PC-3 (cell line): ENCODE measurements at regions not wholly inside any gene's neighbourhood (a gene's known extent, or its start where the extent isn't known, plus 50 kb on each side); places are given as distances from the start of the nearest gene placed in this dataset.

Experiments
- ATAC-seq: fragments of 200-7000 bp; cut with Tn5 transposase; 2 replicates; pipeline ENCODE4 v1.9.1; 2020; ENCODE audit warnings: mild to moderate bottlenecking, moderate library complexity
- BruUV-seq: library from RNA; stranded (reverse); fragments of 400-500 nt; replicated peaks from 2 replicates; lab custom pipeline; 2021; lab: Mats Ljungman, UMichigan
- CTCF ChIA-PET: fragments of 300-600 bp; sonication (Branson Sonifier 250); formaldehyde crosslinking; loops from one replicate; lab custom pipeline; 2022; ENCODE audit warnings: antibody characterized with exemption; lab: Charles Lee
- POLR2A ChIA-PET: fragments of 300-600 bp; sonication (Branson Sonifier 250); formaldehyde crosslinking; loops from one replicate; lab custom pipeline; 2022; ENCODE audit warnings: antibody characterized with exemption; ENCODE audit not compliant: unreplicated experiment; lab: Charles Lee
- DNase-seq: peaks from one replicate; pipeline ENCODE4 v3.0.0-alpha.2; 2015
- H2AFZ ChIP-seq: fragments of 300-600 bp; sonication (generic); 2 replicates; pipeline ENCODE4 v1.6.0; 2016; ENCODE audit warnings: antibody characterized with exemption, low read length
- H3F3A ChIP-seq: fragments of 300-600 bp; sonication (generic); one replicate; pipeline ENCODE4 v1.6.0; 2017; ENCODE audit warnings: antibody characterized with exemption, low read length, control low read depth, mild to moderate bottlenecking; ENCODE audit not compliant: unreplicated experiment
- H3K27ac ChIP-seq: fragments of 300-600 bp; sonication (generic); 2 replicates; pipeline ENCODE4 v1.5.1; 2016; ENCODE audit warnings: mild to moderate bottlenecking, low read length
- H3K27me3 ChIP-seq: fragments of 300-600 bp; sonication (generic); 2 replicates; pipeline ENCODE4 v1.6.1; 2016; ENCODE audit warnings: low read length, mixed read lengths
- H3K36me3 ChIP-seq: fragments of 300-600 bp; sonication (generic); 2 replicates; pipeline ENCODE4 v1.6.1; 2016; ENCODE audit warnings: low read depth, mixed run types, low read length, mixed read lengths
- H3K4me1 ChIP-seq: fragments of 300-600 bp; sonication (generic); 2 replicates; pipeline ENCODE4 v1.5.1; 2016; ENCODE audit warnings: low read length; ENCODE audit not compliant: insufficient read depth
- H3K4me2 ChIP-seq: fragments of 300-600 bp; sonication (generic); 2 replicates; pipeline ENCODE4 v1.6.0; 2016; ENCODE audit warnings: low read length
- H3K4me3 ChIP-seq: fragments of 300-600 bp; sonication (generic); 2 replicates; pipeline ENCODE4 v1.5.1; 2016; ENCODE audit warnings: mild to moderate bottlenecking, low read length, mixed read lengths
- H3K79me2 ChIP-seq: fragments of 300-600 bp; sonication (generic); 2 replicates; pipeline ENCODE4 v1.6.1; 2017; ENCODE audit warnings: low read length, mixed read lengths
- H3K9ac ChIP-seq: fragments of 300-600 bp; sonication (generic); 2 replicates; pipeline ENCODE4 v1.6.0; 2016; ENCODE audit warnings: mild to moderate bottlenecking, low read length
- H3K9me2 ChIP-seq: fragments of 300-600 bp; sonication (generic); replicated peaks from 2 replicates; pipeline ENCODE4 v1.6.1; 2016; ENCODE audit warnings: mixed run types, low read length, mixed read lengths
- H3K9me3 ChIP-seq: fragments of 300-600 bp; sonication (generic); 2 replicates; pipeline ENCODE4 v1.6.1; 2016; ENCODE audit warnings: low read length, mixed read lengths
- H4K20me1 ChIP-seq: fragments of 300-600 bp; sonication (generic); 2 replicates; pipeline ENCODE4 v1.6.1; 2016; ENCODE audit warnings: low read length, mixed read lengths
- EZH2 ChIP-seq: fragments of 300-600 bp; sonication (generic); IDR thresholded peaks from one replicate; pipeline ENCODE4 v1.6.1; 2017; ENCODE audit warnings: antibody characterized with exemption, mild to moderate bottlenecking, low read length; ENCODE audit not compliant: unreplicated experiment
- EZH2phosphoT487 ChIP-seq: fragments of 300-600 bp; sonication (generic); IDR thresholded peaks from 2 replicates; pipeline ENCODE4 v1.6.1; 2018; ENCODE audit warnings: mild to moderate bottlenecking, antibody characterized with exemption, low read length, borderline replicate concordance
- intact Hi-C: fragments of 100-400 bp; cut with micrococcal nuclease; formaldehyde crosslinking; loops from 2 replicates; pipeline ENCODE4 v1.9.0; 2023
- TF ChIP-seq, protein P1 (sequence below): fragments of 300-600 bp; sonication (generic); conservative IDR thresholded peaks from 2 replicates; pipeline ENCODE4 v1.5.1; 2017; ENCODE audit warnings: antibody characterized with exemption, low read depth, mild to moderate bottlenecking, low read length

DNA sequence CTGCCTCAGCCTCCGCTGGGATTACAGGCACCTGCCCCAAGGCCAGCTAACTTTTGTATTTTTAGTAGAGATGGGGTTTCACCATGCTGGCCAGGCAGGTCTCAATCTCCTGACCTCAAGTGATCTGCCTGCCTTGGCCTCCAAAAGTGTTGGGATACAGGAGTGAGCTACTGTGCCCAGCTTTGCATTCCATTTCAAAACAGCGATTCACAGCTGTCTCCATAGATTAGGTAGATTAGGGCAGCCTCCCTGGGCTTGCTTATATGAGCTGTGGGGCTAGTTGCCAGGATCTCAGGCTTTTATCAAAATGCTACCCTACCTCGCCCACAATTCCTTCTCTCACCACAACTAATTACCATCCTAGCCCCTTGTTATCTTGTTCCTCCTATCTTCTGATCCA lies 176.4 kb upstream of the ZKSCAN2 start:
- DNase-seq (no peak), ATAC-seq (no peak)
- ChIA-PET POLR2A (no interaction called here), CTCF (no interaction called here)
- intact Hi-C loops, result no loop called here
- Histone ChIP-seq H3K9me3 (no peaks in the 10 kb centered on the region), H3K27ac (no peak overlapping the region), H4K20me1 (no peaks in the 10 kb centered on the region), H3K9ac (no peak overlapping the region), H3K79me2 (no peaks in the 10 kb centered on the region), H2AFZ (no peak overlapping the region), H3K4me3 (no peak overlapping the region), H3K4me1 (no peaks in the 10 kb centered on the region), H3K27me3 (0 out of 2 replicates have a peak, but pooled peaks cover 8% of the 10 kb centered on the region), H3K36me3 (no peaks in the 10 kb centered on the region), H3F3A (no peaks in the 10 kb centered on the region), H3K9me2 (no peaks in the 10 kb centered on the region), H3K4me2 (no peak overlapping the region)
- no TSS peak for BruUV-seq
- TF ChIP-seq, protein P1, sequence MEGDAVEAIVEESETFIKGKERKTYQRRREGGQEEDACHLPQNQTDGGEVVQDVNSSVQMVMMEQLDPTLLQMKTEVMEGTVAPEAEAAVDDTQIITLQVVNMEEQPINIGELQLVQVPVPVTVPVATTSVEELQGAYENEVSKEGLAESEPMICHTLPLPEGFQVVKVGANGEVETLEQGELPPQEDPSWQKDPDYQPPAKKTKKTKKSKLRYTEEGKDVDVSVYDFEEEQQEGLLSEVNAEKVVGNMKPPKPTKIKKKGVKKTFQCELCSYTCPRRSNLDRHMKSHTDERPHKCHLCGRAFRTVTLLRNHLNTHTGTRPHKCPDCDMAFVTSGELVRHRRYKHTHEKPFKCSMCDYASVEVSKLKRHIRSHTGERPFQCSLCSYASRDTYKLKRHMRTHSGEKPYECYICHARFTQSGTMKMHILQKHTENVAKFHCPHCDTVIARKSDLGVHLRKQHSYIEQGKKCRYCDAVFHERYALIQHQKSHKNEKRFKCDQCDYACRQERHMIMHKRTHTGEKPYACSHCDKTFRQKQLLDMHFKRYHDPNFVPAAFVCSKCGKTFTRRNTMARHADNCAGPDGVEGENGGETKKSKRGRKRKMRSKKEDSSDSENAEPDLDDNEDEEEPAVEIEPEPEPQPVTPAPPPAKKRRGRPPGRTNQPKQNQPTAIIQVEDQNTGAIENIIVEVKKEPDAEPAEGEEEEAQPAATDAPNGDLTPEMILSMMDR, result no peak
- TF ChIP-seq EZH2phosphoT487, result no peak
- no peak for TF ChIP-seq EZH2

DNA sequence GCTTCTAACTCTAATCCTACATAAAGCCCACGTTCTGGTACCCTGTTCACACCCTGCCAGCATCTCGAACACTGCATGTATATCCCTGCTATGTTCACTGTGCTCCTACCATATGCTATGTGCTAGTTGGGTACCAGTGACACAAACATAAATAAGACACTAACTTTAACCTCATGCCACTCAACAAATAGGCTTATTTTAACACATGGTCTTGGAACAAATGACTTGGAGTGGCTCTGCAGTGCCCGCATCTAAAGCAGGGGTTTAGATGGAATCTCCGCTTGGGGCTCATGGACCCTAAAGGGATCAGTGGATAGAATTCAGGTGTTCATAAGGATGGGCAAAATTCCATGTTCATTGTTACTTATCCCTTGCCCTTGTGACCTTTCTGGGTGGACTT lies 175.7 kb upstream of the ZKSCAN2 start:
- Histone ChIP-seq H4K20me1 (no peaks in the 10 kb centered on the region), H3K36me3 (no peaks in the 10 kb centered on the region), H3K9ac (no peak overlapping the region), H3K27ac (no peak overlapping the region), H3K9me3 (no peaks in the 10 kb centered on the region), H2AFZ (no peak overlapping the region), H3K4me2 (no peak overlapping the region), H3K9me2 (no peaks in the 10 kb centered on the region), H3K4me1 (no peaks in the 10 kb centered on the region), H3K79me2 (no peaks in the 10 kb centered on the region), H3F3A (no peaks in the 10 kb centered on the region), H3K4me3 (no peak overlapping the region), H3K27me3 (0 out of 2 replicates have a peak, but pooled peaks cover 8% of the 10 kb centered on the region)
- DNase-seq (no peak), ATAC-seq (no peak)
- BruUV-seq, result no TSS peak
- ChIA-PET CTCF (no interaction called here), POLR2A (no interaction called here)
- intact Hi-C loops, result no loop called here
- TF ChIP-seq, protein P1, result no peak
- TF ChIP-seq EZH2phosphoT487, result no peak
- TF ChIP-seq EZH2, result no peak

DNA sequence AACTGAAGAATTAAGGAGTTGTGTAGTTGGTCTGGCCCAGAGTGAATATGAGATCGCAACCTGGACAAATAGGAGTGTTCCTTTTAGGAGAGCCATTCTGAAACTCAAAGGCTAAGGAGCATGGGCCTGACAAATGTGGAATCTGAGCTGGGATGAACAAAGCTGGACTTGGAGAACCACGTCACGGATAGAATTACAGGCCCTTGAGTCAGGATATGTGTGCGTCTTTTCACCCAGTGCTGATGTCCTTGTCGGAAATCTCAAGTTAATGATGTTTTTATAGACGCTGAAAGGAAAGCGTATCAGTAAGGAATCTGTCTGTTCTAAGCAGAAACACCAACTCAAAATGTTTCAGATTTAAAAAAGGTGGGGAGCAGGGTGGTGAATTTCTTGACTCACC lies 173.8 kb upstream of the ZKSCAN2 start:
- H4K20me1 ChIP-seq, result no peaks in the 10 kb centered on the region
- H3K9me3 ChIP-seq, result no peaks in the 10 kb centered on the region
- BruUV-seq, result no TSS peak
- no peak overlapping the region for H3K4me2 ChIP-seq
- H3K27me3 ChIP-seq, result 0 out of 2 replicates have a peak, but pooled peaks cover 8% of the 10 kb centered on the region
- intact Hi-C loops, result no loop called here
- no peak overlapping the region for H3K4me3 ChIP-seq
- H3K4me1 ChIP-seq, result no peaks in the 10 kb centered on the region
- H3F3A ChIP-seq, result no peaks in the 10 kb centered on the region
- TF ChIP-seq EZH2phosphoT487 (no peak), EZH2 (no peak)
- TF ChIP-seq, protein P1, result no peak
- H3K9me2 ChIP-seq, result no peaks in the 10 kb centered on the region
- ATAC-seq, result no peak
- DNase-seq, result no peak
- no peaks in the 10 kb centered on the region for H3K79me2 ChIP-seq
- ChIA-PET POLR2A (no interaction called here), CTCF (no interaction called here)
- no peak overlapping the region for H2AFZ ChIP-seq
- no peak overlapping the region for H3K9ac ChIP-seq
- no peaks in the 10 kb centered on the region for H3K36me3 ChIP-seq
- H3K27ac ChIP-seq, result no peak overlapping the region
